ENCODE measurements at regions not wholly inside any gene's neighbourhood (a gene's known extent, or its start where the extent isn't known, plus 50 kb on each side); places are given as distances from the start of the nearest gene placed in this dataset.

GRCh38 chr12:93043192-93043876 is 114.2 kb upstream of the EEA1 start:
- no peak for DNase-seq (ENCODE audit: low read depth)

GRCh38 chr12:93043877-93044209 is 114.7 kb upstream of the EEA1 start:
- DNase-seq (ENCODE audit: low read depth): no peak

GRCh38 chr12:93047118-93047517 is 118.0 kb upstream of the EEA1 start:
- DNase-seq (ENCODE audit: low read depth): no peak

GRCh38 chr12:93048656-93049055 is 119.6 kb upstream of the EEA1 start:
- DNase-seq (ENCODE audit: low read depth): no peak

GRCh38 chr12:93050026-93050747 is 121.1 kb upstream of the EEA1 start:
- peak; percentile 28 for DNase-seq (ENCODE audit: low read depth)

GRCh38 chr12:93050748-93051081 is 121.6 kb upstream of the EEA1 start:
- no peak for DNase-seq (ENCODE audit: low read depth)

- no peak for DNase-seq (ENCODE audit: low read depth)
Observed at GRCh38 chr12:93054021-93054420, 124.9 kb upstream of the EEA1 start.

GRCh38 chr12:93055221-93055620 is 126.1 kb upstream of the EEA1 start:
- no peak for DNase-seq (ENCODE audit: low read depth)

- DNase-seq (ENCODE audit: low read depth): no peak
Observed at GRCh38 chr12:93056971-93057535, 128.0 kb upstream of the EEA1 start.

GRCh38 chr12:93058280-93058679 is 129.2 kb upstream of the EEA1 start:
- no peak for DNase-seq (ENCODE audit: low read depth)

- no peak for DNase-seq (ENCODE audit: low read depth)
Observed at GRCh38 chr12:93059288-93059687, 130.2 kb upstream of the EEA1 start.

GRCh38 chr12:93059925-93060665 is 131.0 kb upstream of the EEA1 start:
- no peak for DNase-seq (ENCODE audit: low read depth)

- DNase-seq (ENCODE audit: low read depth): peak; percentile 18
Observed at GRCh38 chr12:93060666-93061472, 131.8 kb upstream of the EEA1 start.

- no peak for DNase-seq (ENCODE audit: low read depth)
Observed at GRCh38 chr12:93061473-93062419, 132.7 kb upstream of the EEA1 start.

- DNase-seq (ENCODE audit: low read depth): no peak
Observed at GRCh38 chr12:93065896-93066295, 136.8 kb upstream of the EEA1 start.

GRCh38 chr12:93072340-93072739 is 143.2 kb upstream of the EEA1 start:
- DNase-seq (ENCODE audit: low read depth): no peak

GRCh38 chr12:93073324-93073723 is 144.2 kb upstream of the EEA1 start:
- no peak for DNase-seq (ENCODE audit: low read depth)

GRCh38 chr12:93078059-93078458 is 149.0 kb upstream of the EEA1 start:
- no peak for DNase-seq (ENCODE audit: low read depth)

GRCh38 chr12:93078577-93078976 is 149.5 kb upstream of the EEA1 start:
- no peak for DNase-seq (ENCODE audit: low read depth)

GRCh38 chr12:93079271-93079670 is 150.2 kb upstream of the EEA1 start:
- no peak for DNase-seq (ENCODE audit: low read depth)

- DNase-seq (ENCODE audit: low read depth): no peak
Observed at GRCh38 chr12:93079976-93080375, 150.9 kb upstream of the EEA1 start.
